Activated CD8-positive, alpha-beta memory T cell treated with anti-CD3 and anti-CD28 coated beads for 4 hours (primary cell): ENCODE measurements at regions not wholly inside any gene's neighbourhood (a gene's known extent, or its start where the extent isn't known, plus 50 kb on each side); places are given as distances from the start of the nearest gene placed in this dataset.

Experiments
- DNase-seq, 2 donors: peaks; one replicate each; pipeline ENCODE4 v3.0.0-alpha.2; 2020; ENCODE audit warnings: low read depth in 2 of 2

GRCh38 chr22:49143812-49144211, 683.9 kb downstream of the BRD1 start:
- no peak for DNase-seq

GRCh38 chr22:49142891-49143290, 684.8 kb downstream of the BRD1 start:
- DNase-seq, result no peak

GRCh38 chr22:49142296-49142695, 685.4 kb downstream of the BRD1 start:
- DNase-seq, result no peak

- no peak for DNase-seq
Measured at GRCh38 chr22:49141761-49142160, 685.9 kb downstream of the BRD1 start.

- no peak for DNase-seq
Measured at GRCh38 chr22:49140911-49141665, 686.6 kb downstream of the BRD1 start.

- no peak for DNase-seq
Measured at GRCh38 chr22:49139492-49140151, 688.1 kb downstream of the BRD1 start.

GRCh38 chr22:49138250-49138790, 689.4 kb downstream of the BRD1 start:
- no peak for DNase-seq

- no peak for DNase-seq
Measured at GRCh38 chr22:49137206-49137840, 690.4 kb downstream of the BRD1 start.

GRCh38 chr22:49136816-49137180, 690.9 kb downstream of the BRD1 start:
- no peak for DNase-seq

- DNase-seq, result no peak
Measured at GRCh38 chr22:49136041-49136815, 691.4 kb downstream of the BRD1 start.

- no peak for DNase-seq
Measured at GRCh38 chr22:49134076-49134475, 693.6 kb downstream of the BRD1 start.

- DNase-seq, result no peak
Measured at GRCh38 chr22:49133541-49133940, 694.1 kb downstream of the BRD1 start.

- DNase-seq, result no peak
Measured at GRCh38 chr22:49132009-49132408, 695.7 kb downstream of the BRD1 start.

- no peak for DNase-seq
Measured at GRCh38 chr22:49129736-49130135, 697.9 kb downstream of the BRD1 start.

GRCh38 chr22:49128874-49129273, 698.8 kb downstream of the BRD1 start:
- no peak for DNase-seq

- no peak for DNase-seq
Measured at GRCh38 chr22:49124608-49125007, 703.1 kb downstream of the BRD1 start.

- no peak for DNase-seq
Measured at GRCh38 chr22:49123621-49124192, 704.0 kb downstream of the BRD1 start.

GRCh38 chr22:49119551-49119952, 708.1 kb downstream of the BRD1 start:
- no peak for DNase-seq

GRCh38 chr22:49118065-49118464, 709.6 kb downstream of the BRD1 start:
- no peak for DNase-seq

- no peak for DNase-seq
Measured at GRCh38 chr22:49117486-49117885, 710.2 kb downstream of the BRD1 start.

GRCh38 chr22:49116486-49117120, 711.1 kb downstream of the BRD1 start:
- no peak for DNase-seq
